Loucy (cell line): ENCODE measurements at regions not wholly inside any gene's neighbourhood (a gene's known extent, or its start where the extent isn't known, plus 50 kb on each side); places are given as distances from the start of the nearest gene placed in this dataset.

Source experiments
- EZH2phosphoT487 ChIP-seq: fragments of 200-600 bp; IDR thresholded peaks from 2 replicates; pipeline ENCODE4 v1.6.1; 2018; ENCODE audit warnings: antibody characterized with exemption, mild to moderate bottlenecking, moderate library complexity, borderline replicate concordance
- TF ChIP-seq, protein P1 (sequence below): fragments of 200-600 bp; sonication (generic); conservative IDR thresholded peaks from 2 replicates; pipeline ENCODE4 v1.5.1; 2014; ENCODE audit warnings: mild to moderate bottlenecking, antibody characterized with exemption, low read length

DNA sequence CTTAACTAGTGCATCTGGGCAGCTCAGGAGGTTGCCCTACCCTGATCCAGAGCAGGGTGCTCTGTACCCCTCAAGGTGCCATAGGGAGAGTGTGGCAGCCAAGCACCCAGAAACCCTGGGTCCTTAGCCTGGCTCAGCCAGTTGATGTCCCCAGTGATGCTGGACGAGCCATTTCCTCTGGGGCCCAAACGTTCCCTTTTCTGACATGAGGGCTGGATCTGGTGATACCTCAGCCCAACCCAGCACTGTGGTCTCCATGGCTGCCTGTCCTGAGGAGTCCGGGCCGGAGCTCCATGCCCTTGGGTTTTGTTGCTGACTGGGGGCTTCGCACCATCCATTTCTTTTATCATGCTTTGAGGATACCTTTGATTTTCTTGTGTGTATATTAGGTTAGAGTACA lies 87.9 kb upstream of the IKZF1 start:
- TF ChIP-seq EZH2phosphoT487 = no peak
- TF ChIP-seq, protein P1, sequence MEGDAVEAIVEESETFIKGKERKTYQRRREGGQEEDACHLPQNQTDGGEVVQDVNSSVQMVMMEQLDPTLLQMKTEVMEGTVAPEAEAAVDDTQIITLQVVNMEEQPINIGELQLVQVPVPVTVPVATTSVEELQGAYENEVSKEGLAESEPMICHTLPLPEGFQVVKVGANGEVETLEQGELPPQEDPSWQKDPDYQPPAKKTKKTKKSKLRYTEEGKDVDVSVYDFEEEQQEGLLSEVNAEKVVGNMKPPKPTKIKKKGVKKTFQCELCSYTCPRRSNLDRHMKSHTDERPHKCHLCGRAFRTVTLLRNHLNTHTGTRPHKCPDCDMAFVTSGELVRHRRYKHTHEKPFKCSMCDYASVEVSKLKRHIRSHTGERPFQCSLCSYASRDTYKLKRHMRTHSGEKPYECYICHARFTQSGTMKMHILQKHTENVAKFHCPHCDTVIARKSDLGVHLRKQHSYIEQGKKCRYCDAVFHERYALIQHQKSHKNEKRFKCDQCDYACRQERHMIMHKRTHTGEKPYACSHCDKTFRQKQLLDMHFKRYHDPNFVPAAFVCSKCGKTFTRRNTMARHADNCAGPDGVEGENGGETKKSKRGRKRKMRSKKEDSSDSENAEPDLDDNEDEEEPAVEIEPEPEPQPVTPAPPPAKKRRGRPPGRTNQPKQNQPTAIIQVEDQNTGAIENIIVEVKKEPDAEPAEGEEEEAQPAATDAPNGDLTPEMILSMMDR = no peak
